ENCODE measurements at regions not wholly inside any gene's neighbourhood (a gene's known extent, or its start where the extent isn't known, plus 50 kb on each side); places are given as distances from the start of the nearest gene placed in this dataset.

GRCh38 chr5:115374057-115374775, 77.8 kb upstream of the CCDC112 start:
- DNase-seq = no peak

GRCh38 chr5:115372146-115372545, 75.7 kb upstream of the CCDC112 start:
- DNase-seq = no peak

- DNase-seq = no peak
Measured at GRCh38 chr5:115369430-115370144, 73.1 kb upstream of the CCDC112 start.

- no peak for DNase-seq
Measured at GRCh38 chr5:115366223-115366622, 69.8 kb upstream of the CCDC112 start.

GRCh38 chr5:115363879-115364278, 67.4 kb upstream of the CCDC112 start:
- no peak for DNase-seq

GRCh38 chr5:115360046-115360685, 63.7 kb upstream of the CCDC112 start:
- no peak for DNase-seq

- DNase-seq = no peak
Measured at GRCh38 chr5:115355767-115356381, 59.4 kb upstream of the CCDC112 start.

- DNase-seq = no peak
Measured at GRCh38 chr5:115355095-115355494, 58.6 kb upstream of the CCDC112 start.

- DNase-seq = no peak
Measured at GRCh38 chr5:115354246-115354645, 57.8 kb upstream of the CCDC112 start.

- no peak for DNase-seq
Measured at GRCh38 chr5:115352571-115352970, 56.1 kb upstream of the CCDC112 start.

GRCh38 chr5:115351356-115352195, 55.1 kb upstream of the CCDC112 start:
- DNase-seq = no peak

GRCh38 chr5:115350894-115351293, 54.4 kb upstream of the CCDC112 start:
- no peak for DNase-seq

- no peak for DNase-seq
Measured at GRCh38 chr5:115349001-115349817, 52.8 kb upstream of the CCDC112 start.

GRCh38 chr5:115348175-115348574, 51.7 kb upstream of the CCDC112 start:
- no peak for DNase-seq

All from NCI-H2227 treated with DMSO at 0.1 percent for 48 hours (cell line).